GM21786 (cell line): ENCODE measurements at regions not wholly inside any gene's neighbourhood (a gene's known extent, or its start where the extent isn't known, plus 50 kb on each side); places are given as distances from the start of the nearest gene placed in this dataset.
"Not testable (repeated sequence)": the region's sequence is repeated elsewhere in the genome, so short reads cannot be mapped to it uniquely, and the experiment has no call there.

ENCODE experiments used
- ATAC-seq: cut with Tn5 transposase; IDR thresholded peaks from one replicate; pipeline ENCODE4 v1.9.1; 2021; ENCODE audit not compliant: unreplicated experiment

DNA sequence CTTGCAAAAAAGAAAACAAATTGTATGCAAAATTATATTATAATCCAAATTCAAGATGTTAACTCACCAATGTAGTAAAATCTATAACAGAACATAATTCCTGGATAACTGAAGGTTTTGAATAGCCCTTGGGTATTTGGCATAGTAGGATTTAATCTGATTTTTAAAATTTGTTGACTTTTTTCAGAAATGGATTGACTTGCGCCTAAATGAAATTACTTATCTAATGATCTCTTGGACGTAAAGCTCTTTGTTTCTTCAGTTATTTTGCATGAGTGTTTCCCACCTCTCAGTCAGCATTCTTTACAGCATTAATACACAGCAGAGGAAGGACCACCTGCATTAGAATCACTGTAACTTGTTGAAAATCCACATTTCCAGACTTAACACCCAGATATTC is 169.6 kb downstream of the SEPTIN7 start:
- no peak for ATAC-seq

DNA sequence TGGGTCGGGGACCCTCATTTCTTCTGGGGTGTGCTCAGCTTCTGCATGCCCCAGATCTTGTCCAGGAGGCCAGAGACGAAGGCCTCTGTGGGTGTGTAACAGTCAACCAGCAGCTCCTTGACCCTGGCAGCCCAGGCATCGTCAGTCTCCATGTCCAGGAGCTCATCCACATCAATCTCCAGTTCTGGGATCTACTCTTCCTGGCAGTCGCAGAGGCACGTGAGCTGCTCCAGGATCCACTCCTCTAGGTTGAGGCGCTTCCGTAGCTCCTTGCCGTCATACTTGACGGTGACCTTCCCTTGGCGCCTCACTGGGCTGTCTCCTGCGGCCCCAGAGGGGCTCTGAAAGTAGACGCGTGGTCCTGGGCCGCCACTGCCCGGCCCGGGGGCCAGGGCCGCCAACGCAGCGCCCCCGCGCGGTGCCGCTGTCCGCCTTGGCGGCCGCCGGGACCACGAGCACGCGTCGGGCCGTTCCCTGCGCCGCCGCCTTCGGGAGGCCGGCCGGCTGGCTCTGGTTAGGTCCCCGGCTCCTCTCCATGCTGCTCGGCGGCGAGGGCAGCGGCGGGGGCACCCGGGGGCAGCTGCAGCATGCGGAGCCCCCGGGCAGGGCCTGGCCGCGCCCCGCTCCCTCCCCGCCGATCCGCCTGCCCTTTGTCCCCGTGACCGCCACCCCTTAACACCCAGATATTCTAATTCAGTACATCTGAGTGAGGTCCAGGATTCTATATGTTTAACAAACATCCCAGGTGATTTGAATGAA is 170.5 kb downstream of the SEPTIN7 start:
- no peak for ATAC-seq

DNA sequence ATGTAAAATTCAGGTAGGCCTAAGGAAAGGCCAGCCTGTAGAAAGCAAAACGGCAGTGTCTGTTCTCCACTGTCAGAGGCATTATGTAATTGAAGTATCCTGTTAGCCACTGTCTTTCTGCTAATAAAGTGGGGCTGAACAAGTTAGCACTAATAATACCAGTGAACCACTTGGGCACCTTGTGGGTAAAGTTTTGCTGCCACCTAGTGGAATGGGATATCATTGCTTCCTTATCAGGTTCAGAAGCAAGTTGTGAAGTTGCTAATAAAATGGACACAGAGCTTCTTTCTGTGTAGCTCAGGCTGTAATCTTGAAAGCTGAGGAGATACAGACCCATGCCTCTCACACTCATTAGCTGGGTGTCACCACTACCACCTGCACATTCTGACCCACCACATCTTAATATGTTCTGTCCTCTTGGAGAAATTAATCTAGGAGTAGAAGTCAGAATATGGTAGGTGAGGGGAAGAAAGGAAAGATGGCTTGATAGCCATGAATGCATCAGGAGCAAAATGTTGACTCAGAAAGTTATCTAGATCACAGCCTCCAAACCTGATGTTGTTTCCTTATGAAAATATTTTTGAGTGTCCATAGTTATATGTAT is 175.1 kb downstream of the SEPTIN7 start:
- peak; percentile 74 for ATAC-seq

DNA sequence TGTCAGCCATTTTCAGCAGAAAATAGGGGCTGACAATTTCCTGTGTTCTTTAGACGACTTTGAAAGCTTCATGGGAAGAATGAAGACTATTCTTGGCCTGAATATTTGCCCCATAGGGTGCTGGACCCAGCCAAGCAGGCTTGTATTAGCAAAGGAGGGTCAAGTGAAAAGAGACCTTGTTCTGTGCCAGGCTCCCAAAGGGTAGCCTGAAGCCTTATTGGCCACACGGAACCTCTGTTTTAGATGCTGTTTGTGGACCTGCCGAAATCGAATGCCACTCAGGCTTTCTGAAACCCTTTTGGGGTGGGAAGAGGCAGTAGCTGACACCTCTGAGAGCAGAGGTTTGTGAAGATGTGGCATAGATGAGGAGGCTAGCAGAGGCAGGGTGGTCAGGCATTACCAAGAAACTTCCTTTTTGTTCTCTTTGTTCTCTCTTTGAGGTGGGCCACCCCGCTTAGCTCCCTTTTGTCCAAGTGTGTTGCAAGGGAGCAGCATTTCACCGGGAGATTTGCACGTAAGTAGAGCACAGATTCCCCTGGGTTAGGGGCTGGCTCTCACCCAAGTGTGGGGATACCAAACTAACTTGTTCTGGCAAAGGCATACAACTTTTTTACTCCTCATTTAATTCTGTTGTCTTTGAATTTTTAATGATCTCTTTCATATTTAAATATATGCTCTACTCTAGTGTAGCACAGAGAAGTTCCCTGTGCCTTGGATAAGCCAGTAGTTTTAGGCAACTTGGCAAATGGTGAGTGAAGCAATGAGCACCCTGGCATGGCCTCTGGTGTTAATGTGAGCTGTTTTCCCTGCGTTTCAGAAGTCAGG is 174.0 kb upstream of the EEPD1 start:
- not testable (repeated sequence) for ATAC-seq

DNA sequence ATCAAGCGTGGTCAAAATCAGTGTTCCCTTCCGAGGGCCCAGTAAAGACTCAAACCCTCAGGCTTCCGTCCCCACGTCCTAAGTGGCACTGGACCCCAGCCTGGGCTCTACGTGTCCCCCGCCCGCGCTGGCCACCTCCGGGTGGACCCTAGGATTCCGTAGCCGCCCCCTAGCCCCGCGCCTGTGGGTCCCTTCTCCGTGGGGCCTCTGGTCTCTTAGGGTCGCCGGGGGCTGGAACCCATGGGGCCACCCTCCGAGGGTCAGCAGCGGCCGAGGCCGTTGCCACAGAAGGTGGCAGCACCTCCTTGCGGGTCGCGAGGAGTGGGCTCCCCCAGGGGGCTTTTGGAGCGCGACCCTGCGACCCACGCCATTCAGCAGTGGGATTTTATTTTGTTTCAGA is 170.5 kb upstream of the EEPD1 start:
- no peak for ATAC-seq

DNA sequence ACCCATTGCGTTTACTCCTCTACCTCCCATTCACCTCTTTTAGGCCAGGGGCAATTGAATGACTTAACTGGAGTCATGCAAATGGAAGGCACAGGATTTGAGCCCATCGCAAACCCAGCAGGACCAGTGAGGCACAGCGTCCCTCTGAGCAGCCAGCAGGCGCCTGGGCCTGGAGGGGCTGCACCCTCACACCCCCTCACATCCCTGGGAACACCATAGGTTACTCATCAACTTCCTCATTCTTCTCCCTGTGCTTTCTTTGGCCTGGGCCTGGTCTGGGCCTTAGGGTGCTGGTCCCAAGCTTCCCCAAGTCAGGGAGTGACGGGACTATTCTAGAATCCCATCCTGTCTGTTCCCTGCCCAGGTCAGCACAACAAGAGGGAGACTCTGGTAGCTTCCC is 169.4 kb upstream of the EEPD1 start:
- no peak for ATAC-seq

DNA sequence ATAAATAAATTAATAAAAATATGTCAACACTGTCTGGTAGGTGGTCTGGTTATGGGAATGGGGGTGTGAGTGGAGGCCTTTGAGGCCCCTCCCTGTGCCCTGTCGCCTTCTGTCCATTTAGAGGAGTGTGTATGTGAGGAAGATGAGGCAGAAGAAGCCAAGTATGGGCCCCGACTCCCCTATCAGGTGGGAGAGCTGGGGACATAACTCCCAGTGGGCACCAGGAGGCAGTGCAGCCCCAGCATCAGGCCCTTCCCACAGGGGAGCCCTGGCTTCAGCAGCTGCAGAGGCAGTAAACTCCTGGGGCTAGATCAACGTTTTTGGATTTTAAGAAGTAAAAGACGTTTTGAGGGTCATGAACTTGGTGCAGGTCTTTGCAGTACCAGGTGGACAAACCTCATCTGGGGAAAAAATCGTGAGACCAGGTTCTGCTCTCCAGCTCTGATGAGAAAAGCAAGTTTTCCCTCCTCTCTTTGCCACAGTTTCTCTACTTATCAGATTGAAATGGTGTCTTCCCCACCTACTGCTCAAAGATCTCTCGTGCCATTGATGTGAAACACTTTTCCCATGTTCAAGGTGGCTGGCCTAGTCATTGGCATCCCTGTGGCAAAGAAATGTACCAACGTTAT is 167.8 kb upstream of the EEPD1 start:
- ATAC-seq = no peak

DNA sequence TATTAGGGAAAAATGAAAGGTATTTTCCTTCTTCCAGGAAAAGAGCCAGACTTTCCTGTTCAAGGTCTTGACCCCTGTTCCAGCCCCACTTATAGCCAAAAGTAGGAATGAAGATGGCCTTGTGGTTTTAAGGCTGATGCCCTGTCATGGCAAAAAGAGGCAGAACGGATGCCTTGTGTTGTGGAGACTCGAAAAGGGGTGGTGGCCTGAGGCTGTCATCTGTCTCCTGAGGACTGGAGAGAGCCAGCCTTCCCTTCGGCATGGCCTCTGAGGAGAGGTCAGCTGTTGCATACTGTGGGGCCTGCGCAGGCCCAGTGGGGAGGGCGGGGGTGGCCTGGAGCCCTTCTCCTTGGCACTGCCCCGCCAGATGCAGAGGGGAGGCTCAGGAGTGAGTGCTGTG is 166.0 kb upstream of the EEPD1 start:
- no peak for ATAC-seq

DNA sequence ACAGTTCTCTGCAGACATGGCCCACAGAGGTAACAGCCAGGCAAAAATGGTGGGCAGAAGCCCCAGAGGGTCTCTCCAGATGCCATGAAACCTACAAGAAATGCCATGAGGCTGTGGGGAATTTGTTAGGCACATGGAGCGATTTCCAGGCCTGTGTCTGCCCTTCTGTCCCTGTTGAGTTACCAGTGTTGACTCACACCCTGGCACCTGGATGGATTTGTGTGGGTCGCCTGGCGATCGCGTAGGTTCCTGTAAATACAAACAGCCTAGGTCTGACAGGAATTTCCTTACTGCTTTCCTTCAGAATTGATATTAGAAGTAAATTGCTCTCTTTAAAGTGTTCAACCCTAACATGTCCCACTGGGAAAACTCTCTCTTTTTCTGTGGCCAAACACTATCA is 164.9 kb upstream of the EEPD1 start:
- ATAC-seq = no peak

DNA sequence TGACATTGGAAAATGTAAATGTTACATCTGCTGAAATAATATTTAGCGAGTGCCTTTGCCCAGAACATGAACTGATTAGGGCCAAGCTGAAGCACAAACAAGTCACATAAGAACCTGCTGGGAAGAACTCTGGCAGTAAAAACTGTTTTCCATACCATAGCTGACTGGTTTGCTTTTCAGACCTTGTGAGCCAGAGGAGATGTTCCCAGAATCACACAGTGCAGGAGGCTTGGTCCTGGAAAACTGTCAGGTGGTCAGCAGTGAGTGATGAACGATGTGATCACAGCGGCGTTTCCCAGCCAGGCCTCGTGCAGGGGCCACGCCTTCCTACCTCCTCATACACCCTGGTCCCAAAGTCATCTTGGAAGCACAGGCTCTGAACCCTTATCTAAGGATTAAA is 164.2 kb upstream of the EEPD1 start:
- no peak for ATAC-seq

DNA sequence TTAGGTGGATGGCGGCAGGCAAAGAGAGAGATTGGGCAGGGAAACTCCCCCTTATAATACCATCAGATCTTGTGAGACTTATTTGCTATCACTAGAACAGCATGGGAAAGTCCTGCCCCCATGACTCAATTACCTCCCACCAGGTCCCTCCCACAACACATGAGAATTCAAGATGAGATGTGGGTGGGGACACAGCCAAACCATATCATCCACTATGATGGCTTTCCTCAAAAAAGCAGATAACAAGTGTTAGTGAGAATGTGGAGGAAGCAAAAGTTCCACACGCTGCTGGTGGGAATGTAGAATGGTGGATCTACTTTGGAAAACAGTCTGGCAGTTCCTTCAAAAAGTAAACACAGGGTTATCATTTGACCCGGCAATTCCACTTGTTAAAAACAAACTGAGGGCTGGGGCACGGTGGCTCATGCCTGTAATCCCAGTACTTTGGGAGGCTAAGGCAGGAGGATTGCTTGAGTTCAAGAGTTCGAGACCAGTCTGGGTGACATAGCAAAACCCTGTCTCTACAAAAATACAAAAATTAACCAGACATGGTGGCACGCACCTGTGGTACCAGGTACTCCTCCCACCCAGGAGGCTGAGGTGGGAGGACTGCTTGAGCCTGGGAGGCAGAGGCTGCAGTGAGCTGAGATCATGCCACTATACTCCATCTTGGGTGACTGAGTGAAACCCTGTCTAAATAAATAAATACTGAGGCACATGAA is 161.4 kb upstream of the EEPD1 start:
- ATAC-seq = no peak

DNA sequence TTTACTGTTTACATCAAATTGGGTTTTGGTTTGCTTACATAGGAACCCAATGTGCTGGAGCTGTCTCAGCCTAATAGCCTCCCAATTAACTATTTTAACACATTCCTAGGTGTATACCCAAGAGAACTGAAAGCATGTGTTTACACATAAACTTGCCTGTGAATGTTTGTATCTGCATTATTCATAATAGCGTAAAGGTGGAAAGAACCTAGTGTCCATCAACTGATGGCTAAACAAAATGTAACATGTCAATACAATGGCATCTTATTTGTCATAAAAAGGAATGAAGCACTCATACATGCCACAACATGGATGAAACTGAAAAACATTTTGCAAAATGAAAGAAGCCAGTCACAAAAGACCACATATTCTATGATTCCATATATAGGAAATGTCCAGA is 160.6 kb upstream of the EEPD1 start:
- no peak for ATAC-seq

DNA sequence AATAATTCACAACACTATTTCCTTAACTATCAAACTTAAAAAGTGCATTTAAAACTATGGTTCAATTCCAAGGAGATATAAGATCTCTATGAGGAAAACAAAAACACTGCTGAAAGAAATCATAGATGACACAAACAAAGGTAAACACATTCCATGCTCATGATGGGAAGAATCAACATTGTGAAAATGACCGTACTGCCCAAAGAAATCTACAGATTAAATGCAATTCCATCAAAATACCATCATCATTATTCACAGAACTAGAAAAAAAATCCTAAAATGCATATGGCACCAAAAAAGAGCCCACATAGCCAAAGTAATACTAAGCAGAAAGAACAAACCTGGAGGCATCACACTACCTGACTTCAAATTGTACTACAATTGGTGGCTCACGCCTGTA is 159.9 kb upstream of the EEPD1 start:
- ATAC-seq = no peak

DNA sequence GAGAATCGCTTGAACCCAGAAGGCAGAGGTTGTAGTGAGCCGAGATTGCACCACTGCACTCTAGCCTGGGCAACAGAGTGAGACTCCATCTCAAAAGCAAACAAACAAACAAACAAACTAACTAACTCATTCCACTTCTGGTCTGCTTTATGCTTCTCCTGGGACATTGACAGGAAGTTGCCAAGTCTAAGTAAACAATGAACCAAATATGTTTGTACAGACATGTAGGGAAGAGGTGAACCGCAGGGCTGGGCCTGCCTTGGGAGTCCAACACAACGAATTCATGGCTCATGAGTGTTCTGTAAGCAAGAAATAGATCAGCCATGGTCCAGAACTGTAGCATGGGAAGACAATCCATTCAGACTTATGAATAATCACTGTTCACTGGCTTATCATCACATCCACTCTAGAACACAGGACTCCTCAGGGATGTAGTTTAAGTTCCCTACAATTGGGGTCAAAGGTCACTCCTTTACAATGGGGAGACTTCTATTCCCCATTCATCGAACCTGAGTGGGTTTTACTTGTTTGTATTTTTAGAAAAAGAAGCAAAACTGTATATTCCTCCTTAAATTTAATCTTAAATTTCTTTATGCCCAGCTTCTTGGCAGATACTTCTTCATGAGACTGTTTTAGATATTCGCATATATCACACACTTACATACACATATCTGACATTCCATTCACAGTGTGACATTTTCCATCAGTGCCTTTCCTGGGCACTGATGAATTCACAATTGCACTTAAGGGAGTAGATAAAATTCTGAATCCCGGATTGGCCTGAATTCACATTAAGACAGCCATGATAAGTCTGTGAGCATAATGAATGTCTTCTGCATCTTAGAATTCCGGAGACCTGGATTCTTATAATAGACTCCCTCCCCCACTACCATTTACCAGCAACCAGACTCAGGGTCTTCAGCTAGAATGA is 159.1 kb upstream of the EEPD1 start:
- ATAC-seq = no peak

DNA sequence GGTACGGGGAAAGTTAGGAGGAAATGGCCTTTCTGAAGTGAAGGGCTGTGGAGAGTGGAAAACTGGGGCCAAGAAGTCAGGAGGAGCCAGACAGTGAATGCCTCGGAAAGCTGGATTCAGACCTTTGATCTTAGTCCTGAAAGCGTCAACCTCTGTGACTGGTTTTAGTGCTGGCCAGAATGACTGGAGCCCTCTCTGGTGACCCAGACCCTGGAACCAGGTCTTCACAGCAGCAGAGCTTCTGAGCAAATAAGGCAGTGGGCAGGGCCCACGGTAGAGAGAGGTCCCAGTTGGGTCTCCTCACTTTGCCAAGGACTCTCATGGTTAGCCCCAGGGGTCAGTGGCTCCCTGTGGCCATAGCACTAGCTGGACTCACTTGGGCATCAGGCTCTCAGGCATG is 157.7 kb upstream of the EEPD1 start:
- ATAC-seq = no peak

DNA sequence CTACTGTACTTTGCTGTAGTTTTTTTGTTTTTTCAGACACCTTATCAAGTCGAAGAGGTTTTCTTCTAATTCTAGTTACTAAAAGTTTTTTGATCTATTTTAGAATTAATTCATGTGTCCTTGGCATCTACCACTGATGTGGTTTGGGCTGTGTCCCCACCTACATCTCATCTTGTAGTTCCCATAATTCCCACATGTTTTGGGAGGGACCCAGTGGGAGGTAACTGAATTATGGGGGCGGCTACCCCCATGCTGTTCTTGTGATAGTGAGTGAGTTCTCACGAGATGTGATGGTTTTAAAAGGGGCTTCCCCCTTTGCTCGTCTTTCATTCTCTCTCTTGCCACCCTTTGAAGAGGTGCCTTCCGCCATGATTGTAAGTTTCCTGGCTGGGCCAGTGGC is 154.6 kb upstream of the EEPD1 start:
- no peak for ATAC-seq

DNA sequence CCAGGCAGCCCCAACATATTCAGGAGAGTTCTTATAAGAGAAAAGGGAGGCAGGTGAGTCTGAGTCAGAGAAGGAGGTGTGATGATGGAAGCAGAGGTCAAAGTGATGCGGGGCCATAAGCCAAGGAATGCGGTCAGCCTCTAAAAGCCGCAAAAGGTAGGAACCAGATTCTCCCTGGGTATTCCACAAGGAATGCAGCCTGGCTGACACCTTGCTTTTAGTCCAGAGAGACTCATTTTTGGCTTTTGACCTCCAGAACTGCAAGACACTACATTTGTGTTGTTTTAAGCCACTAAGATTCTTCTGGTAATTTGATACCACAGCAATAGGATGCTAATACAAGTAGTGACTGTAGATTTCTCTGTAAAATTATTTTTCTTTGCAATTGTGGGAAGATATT is 151.5 kb upstream of the EEPD1 start:
- no peak for ATAC-seq

DNA sequence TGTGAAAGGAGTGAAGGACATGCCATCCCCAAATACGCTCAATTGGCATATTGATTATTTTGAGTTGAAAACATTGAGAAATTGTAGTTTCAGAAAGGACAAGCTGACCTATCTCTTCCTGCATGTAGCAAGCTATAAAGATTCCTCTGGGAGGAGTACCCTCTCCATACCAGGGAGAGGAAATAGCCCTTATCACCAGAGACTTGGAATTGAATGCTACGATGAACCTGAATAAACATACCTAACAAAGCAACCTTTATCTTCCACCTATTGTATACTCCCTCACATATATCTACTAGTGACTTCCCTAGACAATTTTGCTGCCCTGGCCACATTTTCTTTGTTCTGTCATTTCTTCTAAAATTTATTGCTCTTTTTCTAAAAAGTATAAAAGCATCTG is 150.2 kb upstream of the EEPD1 start:
- no peak for ATAC-seq

DNA sequence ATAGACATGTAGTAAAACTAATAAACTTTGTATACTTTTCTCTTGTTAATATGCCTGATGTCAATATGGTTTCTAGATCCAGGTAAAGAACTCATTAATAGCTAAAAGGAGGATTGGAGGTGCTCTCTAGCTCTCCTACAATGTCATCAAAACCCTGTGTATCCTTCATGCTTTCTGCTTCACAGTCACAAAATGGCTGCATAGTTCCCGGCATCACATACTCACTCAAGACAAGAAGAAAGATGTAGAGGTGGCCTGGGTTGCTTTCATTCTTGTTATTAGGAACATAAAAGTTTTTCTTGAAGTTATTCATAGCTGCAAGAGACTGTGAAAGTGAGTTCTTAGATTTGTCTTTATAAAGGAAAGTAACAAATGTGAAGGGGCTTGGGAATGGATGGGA is 149.7 kb upstream of the EEPD1 start:
- no peak for ATAC-seq

DNA sequence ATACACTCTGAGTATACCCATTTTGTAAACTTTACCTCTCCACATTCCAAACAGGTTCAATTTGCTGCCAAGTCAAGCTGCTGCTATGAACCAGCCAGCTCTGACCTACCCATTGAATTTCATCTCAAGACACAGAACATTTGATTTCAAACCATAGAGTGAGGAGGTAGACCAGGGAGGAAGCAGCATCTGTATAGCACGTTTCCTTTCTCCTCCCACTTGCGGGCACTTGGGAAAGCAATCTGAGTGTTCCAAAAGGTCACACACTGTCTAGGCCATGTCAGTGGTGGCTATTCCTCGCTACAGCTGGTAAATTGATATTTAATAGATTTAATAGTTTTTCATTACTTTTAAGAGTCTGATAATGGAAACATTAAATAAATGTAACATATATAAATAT is 147.8 kb upstream of the EEPD1 start:
- ATAC-seq = no peak
